Natural killer cell (primary cell): ENCODE measurements at regions not wholly inside any gene's neighbourhood (a gene's known extent, or its start where the extent isn't known, plus 50 kb on each side); places are given as distances from the start of the nearest gene placed in this dataset.
"Not testable (repeated sequence)": the region's sequence is repeated elsewhere in the genome, so short reads cannot be mapped to it uniquely, and the experiment has no call there.

Experiments
- ATAC-seq, 3 donors: fragments of 150-1000 bp in 2 of 3; fragments of 200-7000 bp in 1 of 3; cut with Tn5 transposase; 1 replicate in 1 of 3; 2 replicates in 2 of 3; pipeline ENCODE4 v1.10.0; 2021; ENCODE audit warnings: mild to moderate bottlenecking in 2 of 3, moderate library complexity in 2 of 3
- DNase-seq, 2 donors: peaks; one replicate each; pipeline versions ENCODE4 v3.0.0 to v3.0.0-alpha.2; 2013 to 2021; ENCODE audit warnings: mixed read lengths in 1 of 2
- H3K27ac ChIP-seq: one replicate; pipeline ENCODE4 v1.5.1; 2013; ENCODE audit warnings: mild to moderate bottlenecking, low read length
- H3K27me3 ChIP-seq: one replicate; pipeline ENCODE4 v1.6.1; 2013; ENCODE audit warnings: low read length; ENCODE audit not compliant: control insufficient read depth, insufficient read depth
- H3K36me3 ChIP-seq: one replicate; pipeline ENCODE4 v1.6.1; 2013; ENCODE audit warnings: low read length; ENCODE audit not compliant: control insufficient read depth, insufficient read depth
- H3K4me1 ChIP-seq: one replicate; pipeline ENCODE4 v1.6.1; 2013; ENCODE audit warnings: low read length; ENCODE audit not compliant: control insufficient read depth, insufficient read depth
- H3K4me3 ChIP-seq: one replicate; pipeline ENCODE4 v1.5.1; 2013; ENCODE audit warnings: low read length
- H3K9me3 ChIP-seq: one replicate; pipeline ENCODE4 v1.6.1; 2013; ENCODE audit warnings: low read length; ENCODE audit not compliant: control insufficient read depth, insufficient read depth
- H3K27ac Mint-ChIP-seq, 2 donors: one replicate each; pipeline ENCODE4 v1.8.0; 2022; ENCODE audit warnings: mild to moderate bottlenecking in 2 of 2, mixed read lengths in 2 of 2, moderate library complexity in 1 of 2
- H3K27me3 Mint-ChIP-seq, 2 donors: one replicate each; pipeline ENCODE4 v1.8.0; 2022; ENCODE audit warnings: low read depth in 2 of 2, mixed read lengths in 2 of 2
- H3K36me3 Mint-ChIP-seq: one replicate; pipeline ENCODE4 v1.8.0; 2022; ENCODE audit warnings: mixed read lengths
- H3K4me1 Mint-ChIP-seq, 2 donors: one replicate each; pipeline ENCODE4 v1.8.0; 2022; ENCODE audit warnings: mixed read lengths in 2 of 2
- H3K4me3 Mint-ChIP-seq: one replicate; pipeline ENCODE4 v1.8.0; 2022; ENCODE audit warnings: mild to moderate bottlenecking, moderate library complexity, mixed read lengths
- H3K9me3 Mint-ChIP-seq, 2 donors: one replicate each; pipeline ENCODE4 v1.8.0; 2022; ENCODE audit warnings: mixed read lengths in 2 of 2
- WGBS: methylation state at CpG from one replicate; pipeline ENCODE4 v1.1.7; 2013; ENCODE audit warnings: missing lambda C conversion rate; ENCODE audit not compliant: insufficient coverage; 5-methylcytosine and 5-hydroxymethylcytosine counted together
- intact Hi-C: fragments of 100-400 bp; cut with micrococcal nuclease; formaldehyde crosslinking; loops from one replicate; pipeline ENCODE4 v1.14.2; 2022
- TF ChIP-seq, protein P1 (sequence below): fragments of 200-600 bp; IDR thresholded peaks from one replicate; pipeline ENCODE4 v1.8.0; 2022; ENCODE audit warnings: antibody characterized with exemption

DNA sequence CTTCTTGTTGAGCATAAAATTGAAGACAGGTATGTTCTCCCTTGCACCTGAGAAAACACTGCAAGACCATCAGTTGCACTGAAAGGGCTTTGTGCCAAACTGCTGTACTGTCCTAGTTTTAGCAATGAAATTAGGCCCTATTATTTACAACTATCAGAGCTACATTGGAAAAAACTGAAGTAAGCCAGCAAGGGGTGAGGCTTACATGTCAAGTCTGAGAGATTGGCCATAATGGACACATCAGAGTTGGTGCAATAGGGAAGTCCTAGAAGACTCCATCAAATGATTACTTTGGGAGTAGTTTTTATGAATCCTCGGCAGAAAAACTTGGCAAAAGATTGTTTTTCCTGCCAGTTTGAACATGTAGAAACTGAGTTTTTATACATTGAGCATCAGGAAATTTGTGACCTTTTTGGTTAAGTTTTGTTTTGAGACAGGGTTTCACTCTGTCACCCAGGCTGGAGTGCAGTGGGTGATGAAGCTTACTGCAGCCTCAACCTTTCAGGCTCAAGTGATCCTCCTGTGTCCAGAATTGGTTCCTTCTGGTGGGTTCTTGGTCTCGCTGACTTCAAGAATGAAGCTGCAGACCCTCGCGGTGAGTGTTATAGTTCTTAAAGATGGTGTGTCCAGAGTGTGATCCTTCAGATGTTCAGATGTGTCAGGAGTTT is 160.1 kb upstream of the BANK1 start:
- TF ChIP-seq, protein P1, sequence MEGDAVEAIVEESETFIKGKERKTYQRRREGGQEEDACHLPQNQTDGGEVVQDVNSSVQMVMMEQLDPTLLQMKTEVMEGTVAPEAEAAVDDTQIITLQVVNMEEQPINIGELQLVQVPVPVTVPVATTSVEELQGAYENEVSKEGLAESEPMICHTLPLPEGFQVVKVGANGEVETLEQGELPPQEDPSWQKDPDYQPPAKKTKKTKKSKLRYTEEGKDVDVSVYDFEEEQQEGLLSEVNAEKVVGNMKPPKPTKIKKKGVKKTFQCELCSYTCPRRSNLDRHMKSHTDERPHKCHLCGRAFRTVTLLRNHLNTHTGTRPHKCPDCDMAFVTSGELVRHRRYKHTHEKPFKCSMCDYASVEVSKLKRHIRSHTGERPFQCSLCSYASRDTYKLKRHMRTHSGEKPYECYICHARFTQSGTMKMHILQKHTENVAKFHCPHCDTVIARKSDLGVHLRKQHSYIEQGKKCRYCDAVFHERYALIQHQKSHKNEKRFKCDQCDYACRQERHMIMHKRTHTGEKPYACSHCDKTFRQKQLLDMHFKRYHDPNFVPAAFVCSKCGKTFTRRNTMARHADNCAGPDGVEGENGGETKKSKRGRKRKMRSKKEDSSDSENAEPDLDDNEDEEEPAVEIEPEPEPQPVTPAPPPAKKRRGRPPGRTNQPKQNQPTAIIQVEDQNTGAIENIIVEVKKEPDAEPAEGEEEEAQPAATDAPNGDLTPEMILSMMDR, result no peak
- intact Hi-C loops, result no loop called here
- no peaks in the 10 kb centered on the region for H3K27me3 ChIP-seq
- WGBS, result 97% methylated on average over 4 of the region's 4 CpGs
- DNase-seq (no peak), ATAC-seq (no peak)
- peaks cover 0 to 2% of the 10 kb centered on the region in 2 donors for H3K9me3 Mint-ChIP-seq
- peaks cover 0 to 4% of the 10 kb centered on the region in 2 donors for H3K4me1 Mint-ChIP-seq
- no peak overlapping the region for H3K27ac Mint-ChIP-seq
- H3K4me3 ChIP-seq, result no peak overlapping the region
- H3K36me3 Mint-ChIP-seq, result no peaks in the 10 kb centered on the region
- H3K9me3 ChIP-seq, result peaks cover 4% of the 10 kb centered on the region
- H3K36me3 ChIP-seq, result no peaks in the 10 kb centered on the region
- H3K27ac ChIP-seq, result no peak overlapping the region
- H3K4me1 ChIP-seq, result no peaks in the 10 kb centered on the region
- no peak overlapping the region for H3K4me3 Mint-ChIP-seq
- peaks cover 2 to 10% of the 10 kb centered on the region in 2 donors for H3K27me3 Mint-ChIP-seq

GRCh38 chr4:101621120-101621519 is 169.4 kb upstream of the BANK1 start:
- Histone ChIP-seq H3K4me3 (no peak overlapping the region), H3K27ac (no peak overlapping the region), H3K4me1 (no peaks in the 10 kb centered on the region), H3K27me3 (no peaks in the 10 kb centered on the region), H3K9me3 (no peaks in the 10 kb centered on the region), H3K36me3 (no peaks in the 10 kb centered on the region)
- DNase-seq, result no peak
- TF ChIP-seq, protein P1, result no peak
- no peak for ATAC-seq
- intact Hi-C loops, result no loop called here
- WGBS, result 93% methylated on average over 2 of the region's 2 CpGs
- Mint-ChIP-seq H3K27me3 (no peaks in the 10 kb centered on the region), H3K9me3 (no peaks in the 10 kb centered on the region), H3K27ac (no peak overlapping the region), H3K4me1 (no peaks in the 10 kb centered on the region), H3K36me3 (no peaks in the 10 kb centered on the region), H3K4me3 (no peak overlapping the region)

DNA sequence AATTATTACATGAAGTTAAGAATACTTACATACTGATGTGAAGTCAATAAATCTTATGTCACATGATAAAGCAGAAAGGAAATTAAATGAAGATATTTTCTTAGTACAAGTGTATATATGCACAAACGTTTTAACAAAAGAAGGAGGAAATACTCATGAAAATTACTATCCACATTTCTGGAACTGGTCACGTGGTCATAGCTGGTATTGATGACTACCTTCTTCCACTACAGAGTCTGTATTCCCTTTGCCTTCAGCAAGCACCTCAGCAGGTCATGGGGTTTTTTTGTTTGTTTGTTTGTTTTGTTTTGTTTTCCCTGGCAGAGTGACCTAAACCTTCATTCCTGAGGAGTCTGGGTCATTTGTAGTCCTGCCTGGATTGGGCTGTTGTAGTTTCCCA is 174.9 kb upstream of the BANK1 start:
- Histone ChIP-seq H3K9me3 (no peaks in the 10 kb centered on the region), H3K4me3 (no peak overlapping the region), H3K4me1 (no peaks in the 10 kb centered on the region), H3K36me3 (no peaks in the 10 kb centered on the region), H3K27ac (no peak overlapping the region), H3K27me3 (no peaks in the 10 kb centered on the region)
- H3K4me3 Mint-ChIP-seq, result no peak overlapping the region
- H3K9me3 Mint-ChIP-seq, result no peaks in the 10 kb centered on the region
- no peak overlapping the region for H3K27ac Mint-ChIP-seq
- no CpG with 5 or more reads among the region's 2 CpGs for WGBS
- H3K4me1 Mint-ChIP-seq, result no peaks in the 10 kb centered on the region
- DNase-seq, result no peak
- H3K36me3 Mint-ChIP-seq, result no peaks in the 10 kb centered on the region
- H3K27me3 Mint-ChIP-seq, result no peaks in the 10 kb centered on the region
- TF ChIP-seq, protein P1, result no peak
- intact Hi-C loops, result no loop called here
- no peak for ATAC-seq

DNA sequence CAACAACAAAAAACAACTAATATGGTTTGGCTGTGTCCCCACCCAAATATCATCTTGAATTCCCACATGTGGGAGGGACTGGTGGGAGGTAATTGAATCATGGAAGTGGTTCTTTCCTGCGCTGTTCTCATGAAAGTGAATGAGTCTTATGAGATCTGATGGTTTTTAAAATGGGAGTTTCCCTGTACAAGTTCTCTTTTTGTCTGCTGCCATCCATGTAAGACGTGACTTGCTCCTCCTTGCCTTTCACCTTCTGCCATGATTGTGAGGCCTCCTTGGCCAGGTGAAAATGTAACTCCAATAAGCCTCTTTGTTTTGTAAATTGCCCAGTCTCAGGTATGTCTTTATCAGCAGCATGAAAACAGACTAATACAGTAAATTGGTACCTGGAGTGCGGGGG is 183.5 kb upstream of the BANK1 start:
- H3K27ac Mint-ChIP-seq, H3K4me1 ChIP-seq, H3K9me3 Mint-ChIP-seq, H3K4me3 Mint-ChIP-seq, intact Hi-C loops, H3K9me3 ChIP-seq, ATAC-seq, H3K27me3 ChIP-seq, DNase-seq, H3K27me3 Mint-ChIP-seq, H3K4me3 ChIP-seq, H3K4me1 Mint-ChIP-seq, H3K27ac ChIP-seq, H3K36me3 ChIP-seq, H3K36me3 Mint-ChIP-seq: not testable (repeated sequence)
- 95% methylated on average over 3 of the region's 3 CpGs for WGBS
